Endodermal cell (in vitro differentiated cells): ENCODE measurements at regions not wholly inside any gene's neighbourhood (a gene's known extent, or its start where the extent isn't known, plus 50 kb on each side); places are given as distances from the start of the nearest gene placed in this dataset.

ENCODE experiments used
- DNase-seq: peaks from one replicate; pipeline ENCODE4 v3.0.0-alpha.2; 2017
- H3K27ac ChIP-seq: 2 replicates; pipeline ENCODE4 v1.5.1; 2013; ENCODE audit warnings: mild to moderate bottlenecking, low read depth, low read length, moderate library complexity
- H3K27me3 ChIP-seq: 2 replicates; pipeline ENCODE4 v1.6.1; 2013; ENCODE audit warnings: mild to moderate bottlenecking, low read length, moderate library complexity; ENCODE audit not compliant: insufficient read depth, control insufficient read depth, poor library complexity, severe bottlenecking
- H3K36me3 ChIP-seq: 2 replicates; pipeline ENCODE4 v1.7.0; 2013; ENCODE audit warnings: mild to moderate bottlenecking, low read length, moderate library complexity; ENCODE audit not compliant: control insufficient read depth, insufficient read depth
- H3K4me1 ChIP-seq: one replicate; pipeline ENCODE4 v1.7.0; 2013; ENCODE audit warnings: low read length; ENCODE audit not compliant: control insufficient read depth, insufficient read depth
- H3K4me3 ChIP-seq: 2 replicates; pipeline ENCODE4 v1.5.1; 2013; ENCODE audit warnings: mild to moderate bottlenecking, low read length, moderate library complexity
- H3K9ac ChIP-seq: 2 replicates; pipeline ENCODE4 v1.6.1; 2013; ENCODE audit warnings: mild to moderate bottlenecking, low read length, moderate library complexity; ENCODE audit not compliant: poor library complexity, severe bottlenecking; ENCODE audit errors: extremely low read depth
- H3K9me3 ChIP-seq: 2 replicates; pipeline ENCODE4 v1.6.1; 2013; ENCODE audit warnings: mild to moderate bottlenecking, low read length, moderate library complexity; ENCODE audit not compliant: control insufficient read depth
- H3K27ac Mint-ChIP-seq: 2 replicates; pipeline ENCODE4 v1.8.0; 2020; ENCODE audit warnings: mixed read lengths
- H3K27me3 Mint-ChIP-seq: 2 replicates; pipeline ENCODE4 v1.8.0; 2021; ENCODE audit warnings: mild to moderate bottlenecking, mixed read lengths; ENCODE audit not compliant: insufficient read depth
- H3K36me3 Mint-ChIP-seq: 2 replicates; pipeline ENCODE4 v1.8.0; 2020; ENCODE audit warnings: low read depth, mixed read lengths
- H3K4me1 Mint-ChIP-seq: 2 replicates; pipeline ENCODE4 v1.8.0; 2020; ENCODE audit warnings: mixed read lengths
- H3K4me3 Mint-ChIP-seq: 2 replicates; pipeline ENCODE4 v1.8.0; 2020; ENCODE audit warnings: mild to moderate bottlenecking, moderate library complexity, mixed read lengths
- H3K9me3 Mint-ChIP-seq: 2 replicates; pipeline ENCODE4 v1.8.0; 2020; ENCODE audit warnings: mild to moderate bottlenecking, mixed read lengths
- CTCF ChIP-seq: fragments of 200-600 bp; sonication (generic); conservative IDR thresholded peaks from 2 replicates; pipeline ENCODE4 v1.5.0; 2021; ENCODE audit warnings: antibody characterized with exemption, mild to moderate bottlenecking
- WGBS, 2 experiments: methylation state at CpG; one replicate each; pipeline versions ENCODE4 v1.1.5 to v1.1.7; 2013; ENCODE audit warnings: missing lambda C conversion rate in 2 of 2, mixed read lengths in 1 of 2; ENCODE audit not compliant: insufficient coverage in 1 of 2, insufficient read length in 1 of 2; 5-methylcytosine and 5-hydroxymethylcytosine counted together

DNA sequence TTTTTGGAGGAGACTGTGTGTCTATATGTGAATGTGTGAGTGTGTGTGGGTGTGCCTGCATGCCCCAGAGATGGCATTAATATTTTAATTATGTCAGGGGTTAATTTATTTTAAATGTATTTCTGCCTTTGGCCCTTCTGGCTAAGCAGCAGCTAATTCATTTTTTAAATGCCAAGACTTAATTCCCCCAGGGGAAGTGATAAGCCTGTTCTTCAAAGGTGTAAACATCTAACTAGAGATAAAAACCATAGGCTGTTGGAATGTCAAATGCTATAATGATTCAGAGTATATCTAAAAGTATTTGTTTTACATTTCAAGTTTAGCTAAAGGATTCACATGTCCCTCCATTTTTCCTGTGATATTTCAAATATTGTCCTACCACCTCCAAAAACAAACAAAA is 184.7 kb downstream of the SPP2 start:
- Histone ChIP-seq H3K36me3 (no peaks in the 10 kb centered on the region), H3K4me3 (no peak overlapping the region), H3K4me1 (no peaks in the 10 kb centered on the region), H3K9me3 (peaks cover 20% of the 10 kb centered on the region), H3K9ac (no peak overlapping the region), H3K27ac (no peak overlapping the region), H3K27me3 (no peaks in the 10 kb centered on the region)
- H3K4me3 Mint-ChIP-seq, result no peak overlapping the region
- H3K27ac Mint-ChIP-seq, result no peak overlapping the region
- no peaks in the 10 kb centered on the region for H3K36me3 Mint-ChIP-seq
- peaks cover 12% of the 10 kb centered on the region for H3K9me3 Mint-ChIP-seq
- TF ChIP-seq CTCF, result no peak
- H3K27me3 Mint-ChIP-seq, result no peaks in the 10 kb centered on the region
- peaks cover 8% of the 10 kb centered on the region for H3K4me1 Mint-ChIP-seq
- no peak for DNase-seq

DNA sequence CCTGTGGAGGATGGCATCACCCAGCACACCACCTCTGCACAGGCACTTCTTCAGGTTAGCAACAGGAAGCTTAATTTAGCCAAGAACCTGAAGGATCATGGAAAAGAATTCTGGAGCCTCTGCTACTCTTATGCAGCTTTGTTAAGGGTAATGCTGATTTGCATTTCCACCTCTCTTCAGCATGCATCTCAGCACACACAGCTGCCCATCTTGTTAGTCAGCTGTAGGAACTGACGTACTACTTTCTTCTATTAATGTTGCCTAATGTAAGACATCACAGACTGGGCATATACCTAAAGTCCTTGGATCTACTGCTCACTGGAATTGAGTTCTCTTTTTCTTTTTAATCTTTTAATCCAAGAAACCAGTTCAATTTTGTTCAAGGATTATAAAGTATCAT is 181.0 kb downstream of the SPP2 start:
- no peak overlapping the region for H3K27ac Mint-ChIP-seq
- Histone ChIP-seq H3K4me3 (no peak overlapping the region), H3K36me3 (no peaks in the 10 kb centered on the region), H3K27ac (no peak overlapping the region), H3K4me1 (no peaks in the 10 kb centered on the region), H3K27me3 (no peaks in the 10 kb centered on the region), H3K9me3 (peaks cover 7% of the 10 kb centered on the region), H3K9ac (no peak overlapping the region)
- H3K9me3 Mint-ChIP-seq, result peaks cover 3% of the 10 kb centered on the region
- WGBS, 2 experiments, result 87% methylated on average over 1 of the region's 1 CpG; no CpG with 5 or more reads in 1 of the 2 experiments
- no peak for TF ChIP-seq CTCF
- no peak for DNase-seq
- no peaks in the 10 kb centered on the region for H3K36me3 Mint-ChIP-seq
- peaks cover 6% of the 10 kb centered on the region for H3K4me1 Mint-ChIP-seq
- H3K4me3 Mint-ChIP-seq, result no peak overlapping the region
- H3K27me3 Mint-ChIP-seq, result peaks cover 4% of the 10 kb centered on the region

- no peaks in the 10 kb centered on the region for H3K4me1 Mint-ChIP-seq
- Histone ChIP-seq H3K4me1 (no peaks in the 10 kb centered on the region), H3K27me3 (no peaks in the 10 kb centered on the region), H3K27ac (no peak overlapping the region), H3K9ac (no peak overlapping the region), H3K9me3 (no peaks in the 10 kb centered on the region), H3K36me3 (no peaks in the 10 kb centered on the region), H3K4me3 (no peak overlapping the region)
- 90 to 100% methylated on average over 2 to 4 of the region's 4 CpGs for WGBS, 2 experiments
- DNase-seq, result no peak
- no peaks in the 10 kb centered on the region for H3K9me3 Mint-ChIP-seq
- no peaks in the 10 kb centered on the region for H3K36me3 Mint-ChIP-seq
- H3K4me3 Mint-ChIP-seq, result no peak overlapping the region
- TF ChIP-seq CTCF, result no peak
- H3K27me3 Mint-ChIP-seq, result peaks cover 2% of the 10 kb centered on the region
- H3K27ac Mint-ChIP-seq, result no peak overlapping the region
Observed at GRCh38 chr2:234219046-234219310, 168.5 kb downstream of the SPP2 start.
